ENCODE measurements at regions not wholly inside any gene's neighbourhood (a gene's known extent, or its start where the extent isn't known, plus 50 kb on each side); places are given as distances from the start of the nearest gene placed in this dataset.

GRCh38 chr17:54839447-54839846, 61.2 kb upstream of the TOM1L1 start:
- DNase-seq = no peak

GRCh38 chr17:54840885-54841591, 59.6 kb upstream of the TOM1L1 start:
- no peak for DNase-seq

DNA sequence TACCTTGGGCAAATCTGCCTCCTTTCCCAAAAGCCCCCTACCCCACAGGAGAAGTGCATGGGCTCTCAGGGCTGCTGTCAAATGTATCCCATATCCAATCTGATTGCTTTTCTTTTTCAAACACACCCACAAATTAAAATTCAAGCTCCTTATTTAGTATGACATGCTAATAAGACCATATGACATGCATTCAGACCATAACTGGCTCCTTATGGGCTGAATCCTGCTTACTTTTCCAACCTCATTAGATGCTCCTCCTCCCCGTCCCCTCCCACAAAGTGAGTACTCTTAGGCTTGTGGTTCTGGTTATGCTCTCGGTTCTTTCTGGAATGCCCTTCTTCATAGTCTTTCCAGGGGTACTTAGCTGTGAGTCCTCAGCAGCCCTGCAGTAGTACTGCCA, 59.0 kb upstream of the TOM1L1 start:
- no peak for DNase-seq

- no peak for DNase-seq
These were observed 56.4 kb upstream of the TOM1L1 start for GRCh38 chr17:54844233-54844632.

DNA sequence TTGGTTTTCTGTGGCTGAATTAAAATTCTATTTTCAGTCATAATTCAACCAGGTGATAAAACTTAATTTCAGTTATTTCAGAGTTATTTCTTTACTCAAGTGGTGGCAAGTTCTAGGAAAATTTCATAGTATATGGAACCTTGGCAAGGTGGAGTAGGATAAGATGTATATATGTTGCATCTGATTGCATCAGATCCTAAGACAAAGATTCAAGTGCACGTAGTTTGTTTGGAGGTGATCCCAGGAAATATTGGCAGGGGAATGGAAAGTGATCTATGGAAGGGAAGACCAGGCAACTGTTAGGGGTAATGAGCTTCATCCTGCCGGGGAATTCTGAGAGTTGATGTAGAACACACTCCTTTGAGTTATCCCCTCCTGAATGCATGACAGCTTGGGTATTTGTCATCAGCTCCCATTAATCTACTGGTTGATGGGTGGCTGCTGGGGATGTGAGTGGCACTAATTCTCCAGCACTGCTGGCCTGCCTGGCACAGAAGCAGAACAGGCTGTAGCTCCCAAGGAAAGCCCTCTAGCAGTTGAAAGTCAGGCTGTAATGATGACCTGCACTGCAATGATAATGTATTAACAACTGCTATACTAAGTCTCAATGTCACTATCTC, 52.2 kb upstream of the TOM1L1 start:
- no peak for DNase-seq

DNA sequence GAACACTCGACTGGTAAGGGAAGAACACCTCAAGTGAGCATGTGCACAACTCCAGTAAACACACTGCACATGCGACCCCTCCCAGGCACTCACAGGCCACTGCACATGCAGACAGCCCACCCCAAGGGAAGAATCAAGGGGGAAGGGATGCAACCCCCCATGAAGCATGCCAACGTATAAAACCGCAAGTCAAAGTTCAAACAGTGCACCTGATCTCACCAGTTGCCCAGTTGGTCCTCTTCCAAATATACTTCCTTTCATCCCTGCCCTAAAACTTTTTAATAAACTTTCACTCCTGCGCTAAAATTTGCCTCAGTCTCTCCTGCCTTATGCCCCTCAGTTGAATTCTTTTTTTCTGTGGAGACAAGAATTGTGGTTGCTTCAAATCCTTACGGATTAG, 51.0 kb upstream of the TOM1L1 start:
- DNase-seq = no peak
